GM12878 (cell line): ENCODE measurements at regions not wholly inside any gene's neighbourhood (a gene's known extent, or its start where the extent isn't known, plus 50 kb on each side); places are given as distances from the start of the nearest gene placed in this dataset.

ENCODE experiments used
- ATAC-seq: fragments of 200-7000 bp; cut with Tn5 transposase; 3 replicates; pipeline ENCODE4 v1.9.1; 2020; ENCODE audit warnings: mild to moderate bottlenecking, moderate library complexity
- BruUV-seq: library from RNA; stranded (reverse); fragments of 400-500 nt; replicated peaks from 2 replicates; lab custom pipeline; 2021; lab: Mats Ljungman, UMichigan
- CTCF ChIA-PET: fragments of 300-600 bp; sonication (Branson Sonifier 250); formaldehyde crosslinking; extraction: SDS; loops from one replicate; lab custom pipeline; 2021; ENCODE audit warnings: inconsistent platforms; lab: Yijun Ruan, JAX
- POLR2A ChIA-PET: fragments of 350-600 bp; formaldehyde crosslinking; extraction: SDS; loops from one replicate; lab custom pipeline; 2021; ENCODE audit warnings: inconsistent platforms; lab: Charles Lee
- RAD21 ChIA-PET: fragments of 300-600 bp; sonication (Branson Sonifier 250); formaldehyde crosslinking; loops from one replicate; lab custom pipeline; 2023; ENCODE audit warnings: antibody characterized with exemption; ENCODE audit not compliant: unreplicated experiment; lab: Charles Lee
- SMC1A ChIA-PET: fragments of 300-600 bp; sonication (Branson Sonifier 250); formaldehyde crosslinking; loops from one replicate; lab custom pipeline; 2023; ENCODE audit not compliant: unreplicated experiment, uncharacterized antibody; lab: Charles Lee
- DNase-seq: peaks from one replicate; pipeline ENCODE4 v3.0.0-alpha.2; 2011; ENCODE audit warnings: low read depth, low spot score
- FAIRE-seq: peaks from 3 replicates; lab custom pipeline; 2011; peaks lifted over from hg19 to GRCh38; lab: Jason Lieb, UNC
- H2AFZ ChIP-seq: 2 replicates; pipeline ENCODE4 v1.6.0; 2011; ENCODE audit warnings: low read depth, low read length, control low read depth; ENCODE audit not compliant: control insufficient read depth
- H3K27ac ChIP-seq: 2 replicates; pipeline ENCODE4 v1.5.1; 2011; ENCODE audit warnings: control low read depth; ENCODE audit not compliant: control insufficient read depth, insufficient read depth
- H3K27me3 ChIP-seq, 2 experiments: replicated peaks in 1 of 2; 2 replicates each; pipeline versions ENCODE4 v1.6.0 to v1.6.1; 2011; ENCODE audit warnings: low read length in 1 of 2; ENCODE audit not compliant: control insufficient read depth in 2 of 2, insufficient read depth in 2 of 2
- H3K36me3 ChIP-seq, 2 experiments: 2 replicates each; pipeline ENCODE4 v1.5.1; 2011; ENCODE audit warnings: low read length in 1 of 2; ENCODE audit not compliant: control insufficient read depth in 2 of 2, insufficient read depth in 2 of 2
- H3K4me1 ChIP-seq: 2 replicates; pipeline ENCODE4 v1.6.1; 2011; ENCODE audit warnings: mild to moderate bottlenecking, low read length, moderate library complexity, mixed read lengths; ENCODE audit not compliant: control insufficient read depth, insufficient read depth
- H3K4me2 ChIP-seq: 2 replicates; pipeline ENCODE4 v1.6.0; 2011; ENCODE audit warnings: control low read depth; ENCODE audit not compliant: control insufficient read depth, insufficient read depth
- H3K4me3 ChIP-seq: fragments of 200-600 bp; sonication (generic); 2 replicates; pipeline ENCODE4 v1.5.1; 2016
- H3K79me2 ChIP-seq: 2 replicates; pipeline ENCODE4 v1.6.0; 2011; ENCODE audit warnings: low read length; ENCODE audit not compliant: control insufficient read depth, insufficient read depth
- H3K9ac ChIP-seq: 2 replicates; pipeline ENCODE4 v1.8.0; 2011; ENCODE audit warnings: low read length, control low read depth, mixed read lengths; ENCODE audit not compliant: control insufficient read depth, insufficient read depth
- H3K9me3 ChIP-seq: replicated peaks from 3 replicates; pipeline ENCODE4 v1.5.1; 2011; ENCODE audit warnings: mild to moderate bottlenecking, low read length; ENCODE audit not compliant: control insufficient read depth, insufficient read depth
- H4K20me1 ChIP-seq: 2 replicates; pipeline ENCODE4 v1.6.0; 2011; ENCODE audit not compliant: control insufficient read depth, insufficient read depth
- CHD2 ChIP-seq: IDR thresholded peaks from 2 replicates; pipeline ENCODE4 v1.6.1; 2011; ENCODE audit warnings: low read depth, low read length, improper control_type of control experiment, borderline replicate concordance
- JUND ChIP-seq: IDR thresholded peaks from 2 replicates; pipeline ENCODE4 v1.6.1; 2012; ENCODE audit warnings: low read depth, mild to moderate bottlenecking, low read length, improper control_type of control experiment, moderate library complexity
- MEF2A ChIP-seq: IDR thresholded peaks from 2 replicates; pipeline ENCODE4 v1.6.1; 2011; ENCODE audit warnings: low read depth, mild to moderate bottlenecking, low read length, moderate library complexity; ENCODE audit not compliant: insufficient read depth
- NR2F1 ChIP-seq: fragments of 450-650 bp; conservative IDR thresholded peaks from 2 replicates; pipeline ENCODE4 v1.6.1; 2017; ENCODE audit warnings: mild to moderate bottlenecking
- RUNX3 ChIP-seq: IDR thresholded peaks from 2 replicates; pipeline ENCODE4 v1.6.1; 2012; ENCODE audit warnings: low read length, inconsistent platforms
- SIN3A ChIP-seq: IDR thresholded peaks from 2 replicates; pipeline ENCODE4 v1.6.1; 2012; ENCODE audit warnings: low read depth, low read length, improper control_type of control experiment
- SIX5 ChIP-seq: IDR thresholded peaks from 2 replicates; pipeline ENCODE4 v1.6.1; 2011; ENCODE audit warnings: mild to moderate bottlenecking, low read depth, low read length, moderate library complexity; ENCODE audit not compliant: severe bottlenecking
- SREBF2 ChIP-seq: IDR thresholded peaks from 2 replicates; pipeline ENCODE4 v1.6.1; 2012; ENCODE audit warnings: mild to moderate bottlenecking, low read length
- ZZZ3 ChIP-seq: IDR thresholded peaks from 2 replicates; pipeline ENCODE4 v1.6.1; 2011; ENCODE audit warnings: low read depth; ENCODE audit not compliant: control insufficient read depth, insufficient read length
- WGBS: methylation state at CpG from one replicate; pipeline ENCODE4 v1.1.6; 2016; ENCODE audit warnings: low lambda C conversion rate; ENCODE audit not compliant: insufficient replicate concordance, insufficient coverage; ENCODE audit errors: missing lambda C conversion rate; 5-methylcytosine and 5-hydroxymethylcytosine counted together
- in situ Hi-C: fragments of 300-500 bp; cut with MboI; formaldehyde crosslinking; loops from 9 replicates; pipeline ENCODE4 v1.14.3; 2018; ENCODE audit warnings: mixed read lengths
- intact Hi-C: fragments of 100-400 bp; cut with micrococcal nuclease; formaldehyde crosslinking; loops from one replicate; pipeline ENCODE4 v1.14.2; 2022; ENCODE audit not compliant: unreplicated experiment
- TF ChIP-seq, protein P1 (sequence below): fragments of 150-350 bp; IDR thresholded peaks from 2 replicates; pipeline ENCODE4 v1.6.1; 2014; ENCODE audit warnings: mild to moderate bottlenecking, low read depth, low read length

DNA sequence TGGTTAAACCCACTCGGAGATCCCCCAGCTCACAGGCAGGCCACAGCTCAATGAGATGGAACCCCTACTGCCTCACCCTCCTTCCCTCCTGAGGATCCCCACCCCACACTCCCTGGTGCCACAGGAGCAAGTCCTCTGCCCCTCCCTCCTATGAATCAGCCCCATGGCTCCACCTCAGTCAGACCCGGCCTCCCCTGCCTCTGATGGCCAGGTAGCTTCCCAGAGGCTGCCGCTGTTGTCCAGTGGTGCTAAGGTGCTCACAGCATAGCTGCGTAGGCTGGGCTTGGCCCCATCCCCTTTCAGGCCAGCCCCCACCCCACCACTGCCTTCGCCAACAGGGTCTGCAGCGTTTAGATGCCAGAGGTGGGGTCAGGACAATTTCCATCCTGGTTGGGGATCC lies 98.5 kb upstream of the IGSF21 start (continued):
- TF ChIP-seq, protein P1, sequence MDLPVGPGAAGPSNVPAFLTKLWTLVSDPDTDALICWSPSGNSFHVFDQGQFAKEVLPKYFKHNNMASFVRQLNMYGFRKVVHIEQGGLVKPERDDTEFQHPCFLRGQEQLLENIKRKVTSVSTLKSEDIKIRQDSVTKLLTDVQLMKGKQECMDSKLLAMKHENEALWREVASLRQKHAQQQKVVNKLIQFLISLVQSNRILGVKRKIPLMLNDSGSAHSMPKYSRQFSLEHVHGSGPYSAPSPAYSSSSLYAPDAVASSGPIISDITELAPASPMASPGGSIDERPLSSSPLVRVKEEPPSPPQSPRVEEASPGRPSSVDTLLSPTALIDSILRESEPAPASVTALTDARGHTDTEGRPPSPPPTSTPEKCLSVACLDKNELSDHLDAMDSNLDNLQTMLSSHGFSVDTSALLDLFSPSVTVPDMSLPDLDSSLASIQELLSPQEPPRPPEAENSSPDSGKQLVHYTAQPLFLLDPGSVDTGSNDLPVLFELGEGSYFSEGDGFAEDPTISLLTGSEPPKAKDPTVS = no peak
- no peak for TF ChIP-seq SIX5

DNA sequence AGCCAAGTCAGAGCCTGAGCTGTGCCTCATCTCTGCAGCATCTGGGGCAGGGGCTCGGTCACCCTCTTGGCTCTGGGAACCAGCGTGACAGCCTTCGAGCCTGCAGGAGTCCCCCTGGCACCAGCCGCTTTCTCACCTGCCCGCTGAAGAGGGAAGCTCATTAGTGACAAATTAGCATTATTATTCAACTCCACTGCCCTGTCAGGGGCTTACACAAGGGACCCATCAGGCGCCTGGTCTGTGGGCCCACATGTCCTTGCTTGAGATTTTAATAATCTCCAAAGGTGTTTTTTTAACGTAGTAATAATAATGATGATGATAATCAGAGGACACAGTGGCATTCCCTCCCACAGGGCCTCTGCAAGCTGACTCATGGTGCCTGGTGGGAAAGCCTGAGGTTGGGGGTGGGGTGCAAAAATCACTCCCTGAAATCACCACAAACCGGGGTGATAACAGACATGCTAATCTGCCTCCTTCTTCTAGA lies 98.1 kb upstream of the IGSF21 start:
- intact Hi-C loops (no loop called here), in situ Hi-C loops (no loop called here)
- Histone ChIP-seq H3K4me3 (no peak overlapping the region), H4K20me1 (peaks cover 5% of the 10 kb centered on the region; the same call in 1 of the 2 replicates), H3K79me2 (no peaks in the 10 kb centered on the region), H3K9me3 (no peaks in the 10 kb centered on the region), H3K4me1 (no peaks in the 10 kb centered on the region), H3K9ac (no peak overlapping the region), H3K36me3 (no peaks in the 10 kb centered on the region), H2AFZ (no peak overlapping the region), H3K27ac (no peak overlapping the region)
- no TSS peak for BruUV-seq
- ChIA-PET RAD21 (no interaction called here), SMC1A (no interaction called here), CTCF (no interaction called here), POLR2A (no interaction called here)
- FAIRE-seq = no peak
- ATAC-seq = no peak
- no peak for DNase-seq
- no peak for TF ChIP-seq NR2F1
- TF ChIP-seq ZZZ3 = no peak
- TF ChIP-seq CHD2 = no peak
- TF ChIP-seq MEF2A = no peak
- TF ChIP-seq SIN3A = no peak
- no peak for TF ChIP-seq RUNX3
- no peak for TF ChIP-seq SREBF2
- TF ChIP-seq JUND = no peak
- TF ChIP-seq, all 136 proteins: peak for 0
- H3K4me2 ChIP-seq = no peak overlapping the region
- WGBS = 11% methylated on average over 8 of the region's 8 CpGs
- no peaks in the 10 kb centered on the region; a peak in 1 of 4 replicates for H3K27me3 ChIP-seq
